ENCODE measurements at regions not wholly inside any gene's neighbourhood (a gene's known extent, or its start where the extent isn't known, plus 50 kb on each side); places are given as distances from the start of the nearest gene placed in this dataset.

- 75 to 93% (median 92%) methylated on average over 1 of the region's 1 CpG for WGBS, 3 donors
- TF ChIP-seq, protein P1, sequence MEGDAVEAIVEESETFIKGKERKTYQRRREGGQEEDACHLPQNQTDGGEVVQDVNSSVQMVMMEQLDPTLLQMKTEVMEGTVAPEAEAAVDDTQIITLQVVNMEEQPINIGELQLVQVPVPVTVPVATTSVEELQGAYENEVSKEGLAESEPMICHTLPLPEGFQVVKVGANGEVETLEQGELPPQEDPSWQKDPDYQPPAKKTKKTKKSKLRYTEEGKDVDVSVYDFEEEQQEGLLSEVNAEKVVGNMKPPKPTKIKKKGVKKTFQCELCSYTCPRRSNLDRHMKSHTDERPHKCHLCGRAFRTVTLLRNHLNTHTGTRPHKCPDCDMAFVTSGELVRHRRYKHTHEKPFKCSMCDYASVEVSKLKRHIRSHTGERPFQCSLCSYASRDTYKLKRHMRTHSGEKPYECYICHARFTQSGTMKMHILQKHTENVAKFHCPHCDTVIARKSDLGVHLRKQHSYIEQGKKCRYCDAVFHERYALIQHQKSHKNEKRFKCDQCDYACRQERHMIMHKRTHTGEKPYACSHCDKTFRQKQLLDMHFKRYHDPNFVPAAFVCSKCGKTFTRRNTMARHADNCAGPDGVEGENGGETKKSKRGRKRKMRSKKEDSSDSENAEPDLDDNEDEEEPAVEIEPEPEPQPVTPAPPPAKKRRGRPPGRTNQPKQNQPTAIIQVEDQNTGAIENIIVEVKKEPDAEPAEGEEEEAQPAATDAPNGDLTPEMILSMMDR (IDR thresholded peaks at IDR 0.05): no peak
- no peak for TF ChIP-seq POLR2A (IDR thresholded peaks at IDR 0.05)
- no peak for TF ChIP-seq EP300 (IDR thresholded peaks at IDR 0.05)
- no peaks in the 10 kb centered on the region for H3K27me3 ChIP-seq
- no peaks in the 10 kb centered on the region for H3K36me3 ChIP-seq
- H3K4me1 ChIP-seq (ENCODE audit: insufficient read depth): no peaks in the 10 kb centered on the region
- intact Hi-C loops (cut with DNase I): no loop called here
- H3K9me3 ChIP-seq: no peaks in the 10 kb centered on the region
- no peak for DNase-seq
- H3K27ac ChIP-seq: no peak overlapping the region
- no peak overlapping the region for H3K4me3 ChIP-seq
These were observed 93.1 kb upstream of the MKI67 start for GRCh38 chr10:128219295-128219694.

DNA sequence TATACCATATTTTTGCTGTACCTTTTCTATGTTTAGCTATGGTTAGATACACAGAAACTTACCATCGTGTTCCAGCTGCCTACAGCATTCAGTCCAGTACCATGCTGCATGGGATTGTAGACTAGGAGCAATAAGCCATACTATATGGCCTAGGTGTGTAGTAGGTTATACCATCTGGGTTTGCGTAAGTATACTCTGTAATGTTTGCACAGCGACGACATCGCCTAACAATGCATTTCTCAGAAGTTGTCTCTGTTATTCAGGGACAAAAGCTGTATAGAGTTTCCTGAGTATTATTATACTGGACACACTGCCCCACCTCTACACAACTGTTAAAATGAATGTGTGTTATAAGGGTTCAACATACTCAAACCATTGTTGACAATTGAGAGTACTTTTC lies 93.8 kb upstream of the MKI67 start:
- H3K4me3 ChIP-seq: no peak overlapping the region
- TF ChIP-seq, protein P1 (IDR thresholded peaks at IDR 0.05): no peak
- TF ChIP-seq EP300 (IDR thresholded peaks at IDR 0.05) (no peak), POLR2A (IDR thresholded peaks at IDR 0.05) (no peak)
- H3K9me3 ChIP-seq: no peaks in the 10 kb centered on the region
- H3K4me1 ChIP-seq (ENCODE audit: insufficient read depth): no peaks in the 10 kb centered on the region
- intact Hi-C loops (cut with DNase I): no loop called here
- H3K27me3 ChIP-seq: no peaks in the 10 kb centered on the region
- 90 to 96% (median 91%) methylated on average over 5 of the region's 5 CpGs for WGBS, 3 donors
- no peaks in the 10 kb centered on the region for H3K36me3 ChIP-seq
- DNase-seq: no peak
- H3K27ac ChIP-seq: no peak overlapping the region

- Histone ChIP-seq H3K27ac (no peak overlapping the region), H3K4me3 (no peak overlapping the region), H3K9me3 (no peaks in the 10 kb centered on the region), H3K4me1 (ENCODE audit: insufficient read depth) (no peaks in the 10 kb centered on the region), H3K27me3 (no peaks in the 10 kb centered on the region), H3K36me3 (no peaks in the 10 kb centered on the region)
- DNase-seq: no peak
- 35 to 63% (median 62%) methylated on average over 11 of the region's 11 CpGs for WGBS, 3 donors
- intact Hi-C loops (cut with DNase I): no loop called here
- TF ChIP-seq EP300 (IDR thresholded peaks at IDR 0.05): no peak
- TF ChIP-seq POLR2A (IDR thresholded peaks at IDR 0.05): no peak
- TF ChIP-seq, protein P1 (IDR thresholded peaks at IDR 0.05): no peak
These were observed 94.9 kb upstream of the MKI67 start for GRCh38 chr10:128221117-128221516.

- WGBS, 3 donors: 80 to 84% (median 81%) methylated on average over 9 of the region's 9 CpGs
- Histone ChIP-seq H3K4me3 (no peak overlapping the region), H3K27me3 (no peaks in the 10 kb centered on the region), H3K4me1 (ENCODE audit: insufficient read depth) (no peaks in the 10 kb centered on the region), H3K36me3 (no peaks in the 10 kb centered on the region), H3K9me3 (no peaks in the 10 kb centered on the region), H3K27ac (no peak overlapping the region)
- DNase-seq: no peak
- intact Hi-C loops (cut with DNase I): no loop called here
- TF ChIP-seq POLR2A (IDR thresholded peaks at IDR 0.05) (no peak), EP300 (IDR thresholded peaks at IDR 0.05) (no peak)
- TF ChIP-seq, protein P1 (IDR thresholded peaks at IDR 0.05): no peak
These were observed 95.6 kb upstream of the MKI67 start for GRCh38 chr10:128221807-128222206.

All from ovary (tissue), 7 donors.